ENCODE measurements at regions not wholly inside any gene's neighbourhood (a gene's known extent, or its start where the extent isn't known, plus 50 kb on each side); places are given as distances from the start of the nearest gene placed in this dataset.

GRCh38 chr12:24425601-24425970 lies 476.1 kb upstream of the SOX5 start:
- no peak for ATAC-seq
- DNase-seq (ENCODE audit: low spot score): no peak

- ATAC-seq (no peak), DNase-seq (ENCODE audit: low spot score) (no peak)
Observed at GRCh38 chr12:24424889-24425600, 475.6 kb upstream of the SOX5 start.

- no peak for DNase-seq (ENCODE audit: low spot score)
- ATAC-seq: no peak
Observed at GRCh38 chr12:24424376-24424775, 474.9 kb upstream of the SOX5 start.

GRCh38 chr12:24423611-24424010 lies 474.1 kb upstream of the SOX5 start:
- ATAC-seq (peak; percentile 16), DNase-seq (ENCODE audit: low spot score) (no peak)

GRCh38 chr12:24421759-24422158 lies 472.3 kb upstream of the SOX5 start:
- peak; percentile 89 for ATAC-seq
- DNase-seq (ENCODE audit: low spot score): no peak

- ATAC-seq (no peak), DNase-seq (ENCODE audit: low spot score) (no peak)
Observed at GRCh38 chr12:24418157-24418556, 468.7 kb upstream of the SOX5 start.

GRCh38 chr12:24416423-24417109 lies 467.1 kb upstream of the SOX5 start:
- DNase-seq (ENCODE audit: low spot score) (no peak), ATAC-seq (no peak)

GRCh38 chr12:24415934-24416333 lies 466.5 kb upstream of the SOX5 start:
- DNase-seq (ENCODE audit: low spot score): no peak
- no peak for ATAC-seq

- DNase-seq (ENCODE audit: low spot score): no peak
- no peak for ATAC-seq
Observed at GRCh38 chr12:24414480-24414879, 465.0 kb upstream of the SOX5 start.

GRCh38 chr12:24411948-24412347 lies 462.5 kb upstream of the SOX5 start:
- ATAC-seq: no peak

GRCh38 chr12:24409868-24410267 lies 460.4 kb upstream of the SOX5 start:
- DNase-seq (ENCODE audit: low spot score) (no peak), ATAC-seq (no peak)

More at GRCh38 chr12:24411948-24412347, 462.5 kb upstream of the SOX5 start:
- no peak for DNase-seq (ENCODE audit: low spot score)

- DNase-seq (ENCODE audit: low spot score) (no peak), ATAC-seq (no peak)
Observed at GRCh38 chr12:24408305-24408704, 458.8 kb upstream of the SOX5 start.

- no peak for DNase-seq (ENCODE audit: low spot score)
- ATAC-seq: no peak
Observed at GRCh38 chr12:24407884-24408283, 458.4 kb upstream of the SOX5 start.

- no peak for ATAC-seq
- no peak for DNase-seq (ENCODE audit: low spot score)
Observed at GRCh38 chr12:24404086-24404815, 454.8 kb upstream of the SOX5 start.

GRCh38 chr12:24400533-24400932 lies 451.1 kb upstream of the SOX5 start:
- no peak for DNase-seq (ENCODE audit: low spot score)
- no peak for ATAC-seq

- no peak for DNase-seq (ENCODE audit: low spot score)
- ATAC-seq: no peak
Observed at GRCh38 chr12:24398605-24399004, 449.1 kb upstream of the SOX5 start.

GRCh38 chr12:24396224-24396623 lies 446.8 kb upstream of the SOX5 start:
- DNase-seq (ENCODE audit: low spot score) (no peak), ATAC-seq (no peak)

GRCh38 chr12:24394246-24394645 lies 444.8 kb upstream of the SOX5 start:
- DNase-seq (ENCODE audit: low spot score) (no peak), ATAC-seq (no peak)

- ATAC-seq: no peak
- DNase-seq (ENCODE audit: low spot score): no peak
Observed at GRCh38 chr12:24393071-24393470, 443.6 kb upstream of the SOX5 start.

- DNase-seq (ENCODE audit: low spot score) (no peak), ATAC-seq (no peak)
Observed at GRCh38 chr12:24389394-24389793, 439.9 kb upstream of the SOX5 start.

- no peak for DNase-seq (ENCODE audit: low spot score)
- ATAC-seq: no peak
Observed at GRCh38 chr12:24387381-24387780, 437.9 kb upstream of the SOX5 start.

GRCh38 chr12:24386836-24387235 lies 437.4 kb upstream of the SOX5 start:
- DNase-seq (ENCODE audit: low spot score) (no peak), ATAC-seq (no peak)
